GM20000 (cell line): ENCODE measurements at regions not wholly inside any gene's neighbourhood (a gene's known extent, or its start where the extent isn't known, plus 50 kb on each side); places are given as distances from the start of the nearest gene placed in this dataset.

Experiments
- DNase-seq: peaks from one replicate; pipeline ENCODE4 v3.0.0; 2012; ENCODE audit warnings: low spot score
- TF ChIP-seq, protein P1 (sequence below): IDR thresholded peaks from 2 replicates; pipeline ENCODE4 v1.5.1; 2012; ENCODE audit warnings: mild to moderate bottlenecking, control low read depth; ENCODE audit errors: extremely low read depth, missing control alignments

DNA sequence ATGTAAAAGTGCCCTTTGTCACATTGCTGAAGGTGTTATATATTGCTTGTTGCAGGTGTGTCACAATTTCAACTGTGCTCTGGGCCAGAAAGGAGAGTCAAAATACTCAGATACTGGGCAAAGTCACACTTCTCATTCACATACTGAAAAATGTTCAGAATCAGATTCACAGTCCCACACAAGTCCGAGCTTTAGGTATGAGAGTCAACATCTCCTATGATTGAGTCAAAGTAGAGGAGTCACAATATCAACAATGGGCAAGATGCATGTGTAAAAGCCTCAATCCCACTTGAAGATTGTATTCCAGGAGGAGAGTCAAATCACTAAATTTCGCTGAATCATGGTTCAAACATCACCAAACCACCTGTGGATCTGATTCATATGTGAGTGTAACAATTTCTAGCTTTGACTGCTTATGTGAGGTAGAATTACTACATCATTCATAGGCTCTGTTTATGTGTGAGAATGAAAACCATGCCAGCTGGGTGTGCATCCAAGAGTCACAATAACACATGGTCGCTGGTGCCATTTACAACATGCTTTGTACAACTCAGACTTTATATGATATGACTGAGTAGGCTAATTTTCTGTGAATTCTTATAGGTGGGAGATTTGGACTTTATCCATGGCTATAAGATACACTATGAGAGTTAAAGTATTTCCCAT, 1039.8 kb upstream of the AMELY start:
- TF ChIP-seq, protein P1, sequence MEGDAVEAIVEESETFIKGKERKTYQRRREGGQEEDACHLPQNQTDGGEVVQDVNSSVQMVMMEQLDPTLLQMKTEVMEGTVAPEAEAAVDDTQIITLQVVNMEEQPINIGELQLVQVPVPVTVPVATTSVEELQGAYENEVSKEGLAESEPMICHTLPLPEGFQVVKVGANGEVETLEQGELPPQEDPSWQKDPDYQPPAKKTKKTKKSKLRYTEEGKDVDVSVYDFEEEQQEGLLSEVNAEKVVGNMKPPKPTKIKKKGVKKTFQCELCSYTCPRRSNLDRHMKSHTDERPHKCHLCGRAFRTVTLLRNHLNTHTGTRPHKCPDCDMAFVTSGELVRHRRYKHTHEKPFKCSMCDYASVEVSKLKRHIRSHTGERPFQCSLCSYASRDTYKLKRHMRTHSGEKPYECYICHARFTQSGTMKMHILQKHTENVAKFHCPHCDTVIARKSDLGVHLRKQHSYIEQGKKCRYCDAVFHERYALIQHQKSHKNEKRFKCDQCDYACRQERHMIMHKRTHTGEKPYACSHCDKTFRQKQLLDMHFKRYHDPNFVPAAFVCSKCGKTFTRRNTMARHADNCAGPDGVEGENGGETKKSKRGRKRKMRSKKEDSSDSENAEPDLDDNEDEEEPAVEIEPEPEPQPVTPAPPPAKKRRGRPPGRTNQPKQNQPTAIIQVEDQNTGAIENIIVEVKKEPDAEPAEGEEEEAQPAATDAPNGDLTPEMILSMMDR, result no peak
- DNase-seq, result no peak

DNA sequence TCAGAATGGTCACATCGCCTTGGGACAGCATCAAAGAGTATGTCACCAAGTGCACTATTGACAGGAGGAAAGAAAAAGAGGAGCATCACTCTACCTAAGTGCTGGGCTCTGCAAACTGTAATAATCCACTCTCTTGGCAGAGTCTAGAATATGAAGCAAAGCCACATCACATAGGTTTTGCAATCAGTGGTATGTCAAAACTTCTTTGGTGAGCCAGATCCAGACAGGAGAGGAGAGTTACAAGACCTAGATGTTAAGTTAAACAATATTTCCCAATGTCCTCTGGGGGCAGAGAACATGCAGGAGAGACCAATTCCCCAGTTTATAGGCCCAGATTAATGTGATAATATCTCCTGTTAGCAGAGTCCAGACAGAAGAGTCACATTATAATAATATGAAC, 1032.6 kb upstream of the AMELY start:
- TF ChIP-seq, protein P1, result no peak
- no peak for DNase-seq

DNA sequence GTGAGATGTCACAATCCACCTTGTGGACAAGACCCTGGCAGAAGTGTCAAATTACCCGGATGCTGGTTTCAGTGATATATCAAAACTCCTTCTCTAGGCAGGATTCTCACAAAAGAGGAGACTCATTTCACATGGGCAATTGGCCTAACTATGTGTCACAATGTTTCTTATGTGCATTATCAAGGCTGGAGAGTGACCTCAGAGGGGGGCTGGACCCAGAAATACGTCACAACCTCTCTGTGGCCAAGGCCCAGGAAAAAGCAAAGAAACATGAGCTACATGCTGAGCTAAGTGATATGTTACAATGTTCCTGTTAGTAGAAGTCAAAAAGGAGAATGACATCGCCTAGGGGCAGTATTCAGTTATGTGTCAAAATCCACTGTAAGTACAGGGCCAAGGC, 1031.2 kb upstream of the AMELY start:
- TF ChIP-seq, protein P1, result no peak
- DNase-seq, result no peak

DNA sequence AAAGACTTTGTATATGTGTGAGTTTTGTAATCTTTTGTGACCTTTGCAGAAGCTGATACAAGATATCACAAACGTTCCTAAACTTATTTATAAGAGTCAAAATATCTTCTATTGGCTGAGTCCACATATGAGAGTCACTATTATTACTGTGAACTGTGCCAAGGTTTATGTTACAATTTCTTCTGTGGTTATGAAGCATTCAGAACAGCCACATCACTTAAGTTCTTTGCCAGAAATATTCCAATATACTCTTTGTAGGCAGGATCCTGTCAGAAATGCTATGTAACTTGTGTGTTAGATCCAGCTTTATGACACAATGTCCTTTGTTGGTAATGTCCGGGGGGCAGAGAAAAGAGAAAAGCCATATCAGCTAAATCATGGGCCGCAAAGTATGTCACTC, 1030.3 kb upstream of the AMELY start:
- no peak for DNase-seq
- TF ChIP-seq, protein P1, result no peak

DNA sequence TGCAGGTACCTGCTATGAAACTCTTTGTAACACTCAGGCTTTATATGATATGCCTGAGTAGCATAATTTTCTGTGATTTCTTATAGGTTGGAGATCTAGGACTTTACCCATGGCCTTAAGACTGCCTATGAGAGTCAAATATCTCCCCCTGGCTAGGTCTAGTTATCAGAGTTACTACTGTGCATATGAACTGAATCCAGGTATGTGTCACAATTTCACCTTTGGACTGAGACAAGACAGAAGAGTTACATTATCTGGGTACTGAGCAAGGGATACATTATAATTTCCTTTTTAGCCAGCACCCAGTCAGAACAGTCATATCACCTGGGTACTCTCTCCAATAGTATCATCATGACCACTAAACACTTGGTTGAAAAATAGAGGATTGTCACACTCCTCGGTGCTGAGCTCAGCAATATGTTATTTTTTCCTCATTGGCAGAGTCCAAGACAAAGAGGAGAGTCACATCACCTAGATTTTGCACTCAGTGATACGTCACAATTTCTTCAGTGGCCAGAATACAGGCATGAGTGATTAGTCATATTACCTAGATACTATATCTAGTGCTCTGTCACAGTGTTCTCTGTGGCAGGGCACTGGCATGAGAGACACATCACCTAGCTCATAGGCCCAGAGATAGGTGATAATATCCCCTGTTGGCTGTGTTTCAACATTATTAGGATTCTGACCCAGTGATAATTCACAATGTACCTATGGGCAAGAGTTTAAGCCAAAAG, 1027.6 kb upstream of the AMELY start:
- TF ChIP-seq, protein P1, result no peak
- DNase-seq, result no peak

DNA sequence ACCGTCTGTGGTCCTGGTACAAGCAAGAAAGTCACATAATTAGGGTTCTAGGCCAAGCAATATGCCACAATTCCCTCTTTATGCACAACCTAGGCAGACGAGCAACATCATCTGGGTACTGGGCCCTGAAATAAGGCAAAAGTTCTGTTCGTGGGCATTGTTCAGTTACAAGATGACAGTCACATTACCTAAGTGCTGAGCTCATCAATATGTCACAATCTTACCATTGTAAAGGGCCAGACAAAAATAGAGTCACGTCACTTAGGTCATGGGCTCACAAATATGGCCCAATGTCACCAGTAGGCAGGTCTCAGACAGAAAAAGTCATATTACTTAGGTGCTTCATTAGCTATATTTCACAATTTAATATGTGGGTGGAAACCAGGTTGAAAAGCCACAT, 1025.3 kb upstream of the AMELY start:
- no peak for DNase-seq
- TF ChIP-seq, protein P1, result no peak

DNA sequence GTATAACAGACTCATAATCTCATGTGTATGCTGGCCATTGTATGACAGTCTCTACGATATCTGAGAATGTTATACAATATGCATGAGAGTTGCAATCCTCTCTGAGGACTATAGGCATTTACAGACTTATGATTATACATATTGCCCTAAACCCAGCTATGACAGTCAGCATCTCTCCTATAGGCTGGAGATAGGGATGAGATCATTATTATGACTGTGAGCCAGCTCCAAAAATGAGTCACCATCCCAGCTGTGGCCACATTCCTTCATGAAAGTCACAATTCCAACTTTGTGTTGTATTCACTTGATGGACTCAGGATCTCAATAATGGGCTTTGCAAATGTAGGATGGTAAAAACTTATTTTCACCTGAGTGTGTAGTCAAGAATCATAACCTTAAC, 1024.5 kb upstream of the AMELY start:
- DNase-seq, result no peak

More for the DNA sequence above, 1024.5 kb upstream of the AMELY start:
- TF ChIP-seq, protein P1, result no peak
